DOHH2 (cell line): ENCODE measurements at regions not wholly inside any gene's neighbourhood (a gene's known extent, or its start where the extent isn't known, plus 50 kb on each side); places are given as distances from the start of the nearest gene placed in this dataset.

Experiments
- H3F3A ChIP-seq: fragments of 200-600 bp; sonication (generic), shearing (Covaris generic); 2 replicates; pipeline ENCODE4 v1.6.0; 2016; ENCODE audit warnings: antibody characterized with exemption, mild to moderate bottlenecking; ENCODE audit not compliant: control insufficient read depth, insufficient read depth
- H3K27ac ChIP-seq: fragments of 200-600 bp; sonication (generic); 2 replicates; pipeline ENCODE4 v1.5.1; 2014; ENCODE audit warnings: low read depth, mild to moderate bottlenecking, low read length, moderate library complexity
- H3K27me3 ChIP-seq: fragments of 200-600 bp; sonication (generic); 2 replicates; pipeline ENCODE4 v1.6.1; 2014; ENCODE audit warnings: mild to moderate bottlenecking, low read length, mixed read lengths; ENCODE audit not compliant: control insufficient read depth
- H3K36me3 ChIP-seq: fragments of 200-600 bp; sonication (generic); 2 replicates; pipeline ENCODE4 v1.6.1; 2014; ENCODE audit warnings: mild to moderate bottlenecking, low read length, moderate library complexity, mixed read lengths; ENCODE audit not compliant: control insufficient read depth
- H3K4me1 ChIP-seq: fragments of 200-600 bp; sonication (generic); 2 replicates; pipeline ENCODE4 v1.6.1; 2014; ENCODE audit warnings: mild to moderate bottlenecking, low read length, mixed read lengths; ENCODE audit not compliant: control insufficient read depth
- H3K4me2 ChIP-seq: fragments of 200-600 bp; sonication (generic); 2 replicates; pipeline ENCODE4 v1.6.0; 2014; ENCODE audit warnings: mild to moderate bottlenecking, low read length, moderate library complexity
- H3K4me3 ChIP-seq: fragments of 200-600 bp; sonication (generic); 2 replicates; pipeline ENCODE4 v1.5.1; 2014; ENCODE audit warnings: mild to moderate bottlenecking, low read length, mixed read lengths
- H3K79me2 ChIP-seq: fragments of 200-600 bp; sonication (generic); 2 replicates; pipeline ENCODE4 v1.6.1; 2014; ENCODE audit warnings: mild to moderate bottlenecking, low read length, mixed read lengths; ENCODE audit not compliant: control insufficient read depth
- H3K9me2 ChIP-seq: fragments of 200-600 bp; sonication (generic); replicated peaks from 2 replicates; pipeline ENCODE4 v1.6.1; 2014; ENCODE audit warnings: mild to moderate bottlenecking, low read length, mixed read lengths; ENCODE audit not compliant: control insufficient read depth
- H3K9me3 ChIP-seq: fragments of 200-600 bp; sonication (generic); 2 replicates; pipeline ENCODE4 v1.6.1; 2014; ENCODE audit warnings: antibody characterized with exemption, low read length, mixed read lengths; ENCODE audit not compliant: control insufficient read depth, insufficient read depth
- H4K20me1 ChIP-seq: fragments of 200-600 bp; sonication (generic); 2 replicates; pipeline ENCODE4 v1.6.0; 2014; ENCODE audit warnings: low read depth, mild to moderate bottlenecking, antibody characterized with exemption, low read length, moderate library complexity; ENCODE audit not compliant: control insufficient read depth, insufficient read depth
- CTCF ChIP-seq: fragments of 200-600 bp; sonication (generic); IDR thresholded peaks from one replicate; pipeline ENCODE4 v1.5.1; 2014; ENCODE audit warnings: antibody characterized with exemption, mild to moderate bottlenecking, low read depth, low read length; ENCODE audit not compliant: poor library complexity, severe bottlenecking
- EZH2phosphoT487 ChIP-seq: fragments of 200-600 bp; sonication (generic); IDR thresholded peaks from 2 replicates; pipeline ENCODE4 v1.6.1; 2017; ENCODE audit warnings: borderline replicate concordance, mild to moderate bottlenecking, antibody characterized with exemption, low read length, moderate library complexity, mixed read lengths

GRCh38 chr10:6642876-6643275, 62.8 kb upstream of the PRKCQ start:
- Histone ChIP-seq H3K4me3 (no peak overlapping the region), H3F3A (no peaks in the 10 kb centered on the region), H3K4me2 (no peak overlapping the region), H3K27ac (no peak overlapping the region), H3K9me2 (no peaks in the 10 kb centered on the region), H3K27me3 (no peaks in the 10 kb centered on the region), H3K79me2 (no peaks in the 10 kb centered on the region), H3K9me3 (no peaks in the 10 kb centered on the region), H3K36me3 (no peaks in the 10 kb centered on the region), H3K4me1 (no peaks in the 10 kb centered on the region), H4K20me1 (no peaks in the 10 kb centered on the region)
- no peak for TF ChIP-seq EZH2phosphoT487
- TF ChIP-seq CTCF: no peak

- no peak overlapping the region for H3K4me2 ChIP-seq
- no peaks in the 10 kb centered on the region for H3K4me1 ChIP-seq
Observed at GRCh38 chr10:6640433-6641040, 60.5 kb upstream of the PRKCQ start.

GRCh38 chr10:6637053-6637452, 57.0 kb upstream of the PRKCQ start:
- H3K36me3 ChIP-seq: no peaks in the 10 kb centered on the region
- no peak overlapping the region for H3K4me3 ChIP-seq

More at GRCh38 chr10:6640433-6641040, 60.5 kb upstream of the PRKCQ start:
- no peaks in the 10 kb centered on the region for H3K9me3 ChIP-seq
- TF ChIP-seq EZH2phosphoT487: no peak
- no peak for TF ChIP-seq CTCF
- H4K20me1 ChIP-seq: no peaks in the 10 kb centered on the region
- H3K27ac ChIP-seq: no peak overlapping the region
- peaks cover 11% of the 10 kb centered on the region for H3K27me3 ChIP-seq
- H3K4me3 ChIP-seq: no peak overlapping the region
- H3F3A ChIP-seq: no peaks in the 10 kb centered on the region
- no peaks in the 10 kb centered on the region for H3K36me3 ChIP-seq
- H3K9me2 ChIP-seq: no peaks in the 10 kb centered on the region
- H3K79me2 ChIP-seq: no peaks in the 10 kb centered on the region

More at GRCh38 chr10:6637053-6637452, 57.0 kb upstream of the PRKCQ start:
- Histone ChIP-seq H3K9me3 (no peaks in the 10 kb centered on the region), H3K9me2 (no peaks in the 10 kb centered on the region), H3F3A (no peaks in the 10 kb centered on the region), H3K27ac (no peak overlapping the region), H3K4me2 (no peak overlapping the region), H3K4me1 (no peaks in the 10 kb centered on the region), H4K20me1 (no peaks in the 10 kb centered on the region), H3K27me3 (peaks cover 12% of the 10 kb centered on the region), H3K79me2 (no peaks in the 10 kb centered on the region)
- TF ChIP-seq EZH2phosphoT487 (no peak), CTCF (no peak)
